HEK293 (cell line): ENCODE measurements at regions not wholly inside any gene's neighbourhood (a gene's known extent, or its start where the extent isn't known, plus 50 kb on each side); places are given as distances from the start of the nearest gene placed in this dataset.

Experiments
- CTCF ChIA-PET: fragments of 350-600 bp; formaldehyde crosslinking; extraction: SDS; loops from one replicate; lab custom pipeline; 2021; ENCODE audit warnings: antibody characterized with exemption; lab: Yijun Ruan, JAX
- POLR2A ChIA-PET: fragments of 300-600 bp; formaldehyde crosslinking; extraction: SDS; loops from one replicate; lab custom pipeline; 2020; ENCODE audit warnings: antibody characterized with exemption, inconsistent platforms; lab: Yijun Ruan, JAX
- H3K27ac ChIP-seq: fragments of 200-500 bp; sonication (Bioruptor generic); 2 replicates; pipeline ENCODE4 v1.5.1; 2014; ENCODE audit warnings: low read depth, low read length, control low read depth, inconsistent platforms; ENCODE audit errors: extremely low read depth
- H3K36me3 ChIP-seq, 2 experiments: fragments of 200-500 bp in 1 of 2; sonication (Bioruptor generic) in 1 of 2; 1 replicate in 1 of 2; 2 replicates in 1 of 2; pipeline ENCODE4 v1.5.1; 2014 to 2017; ENCODE audit warnings: inconsistent platforms in 2 of 2, low read length in 2 of 2; ENCODE audit not compliant: control insufficient read depth in 2 of 2, insufficient read depth in 1 of 2
- H3K4me1 ChIP-seq: fragments of 200-500 bp; sonication (Bioruptor generic); 2 replicates; pipeline ENCODE4 v1.5.1; 2014; ENCODE audit warnings: mild to moderate bottlenecking, low read length, inconsistent platforms; ENCODE audit not compliant: control insufficient read depth, insufficient read depth
- H3K4me3 ChIP-seq: 2 replicates; pipeline ENCODE4 v1.5.1; 2011; ENCODE audit warnings: low read depth, mild to moderate bottlenecking, control low read depth, low read length, moderate library complexity
- H3K9me3 ChIP-seq: fragments of 200-500 bp; sonication (Bioruptor generic); 2 replicates; pipeline ENCODE4 v1.5.1; 2014; ENCODE audit warnings: low read depth, low read length, inconsistent platforms; ENCODE audit not compliant: control insufficient read depth, insufficient read depth
- CTCF ChIP-seq: fragments of 450-650 bp; formaldehyde crosslinking; IDR thresholded peaks from 2 replicates; pipeline ENCODE4 v1.5.1; 2016; ENCODE audit warnings: missing biosample characterization, missing genetic modification characterization
- EGR2 ChIP-seq: fragments of 450-650 bp; formaldehyde crosslinking; IDR thresholded peaks from 2 replicates; pipeline ENCODE4 v1.5.1; 2016; ENCODE audit warnings: low read depth, missing biosample characterization, missing genetic modification characterization
- ELK4 ChIP-seq: IDR thresholded peaks from 2 replicates; pipeline ENCODE4 v1.6.1; 2011; ENCODE audit warnings: mild to moderate bottlenecking, low read depth, low read length, borderline replicate concordance
- GLI4 ChIP-seq: fragments of 450-650 bp; formaldehyde crosslinking; IDR thresholded peaks from 2 replicates; pipeline ENCODE4 v1.5.1; 2016; ENCODE audit warnings: missing biosample characterization, missing genetic modification characterization
- GLIS1 ChIP-seq: fragments of 450-650 bp; formaldehyde crosslinking; IDR thresholded peaks from 2 replicates; pipeline ENCODE4 v1.5.1; 2016; ENCODE audit warnings: missing biosample characterization, missing genetic modification characterization
- HIC1 ChIP-seq: fragments of 450-650 bp; formaldehyde crosslinking; IDR thresholded peaks from 2 replicates; pipeline ENCODE4 v1.5.1; 2016; ENCODE audit warnings: missing biosample characterization, missing genetic modification characterization
- KLF1 ChIP-seq: fragments of 450-650 bp; formaldehyde crosslinking; IDR thresholded peaks from 2 replicates; pipeline ENCODE4 v1.5.1; 2016; ENCODE audit warnings: missing biosample characterization, missing genetic modification characterization
- SETDB1 ChIP-seq: IDR thresholded peaks from one replicate; pipeline ENCODE4 v1.6.1; 2017; ENCODE audit warnings: mild to moderate bottlenecking, low read length, moderate library complexity, mixed read lengths; ENCODE audit not compliant: insufficient read length
- WT1 ChIP-seq: fragments of 450-650 bp; formaldehyde crosslinking; IDR thresholded peaks from 2 replicates; pipeline ENCODE4 v1.5.1; 2016; ENCODE audit warnings: missing biosample characterization, missing genetic modification characterization
- ZNF121 ChIP-seq: fragments of 450-650 bp; formaldehyde crosslinking; IDR thresholded peaks from 2 replicates; pipeline ENCODE4 v1.5.1; 2016; ENCODE audit warnings: missing biosample characterization, missing genetic modification characterization
- ZNF132 ChIP-seq: fragments of 450-650 bp; formaldehyde crosslinking; IDR thresholded peaks from 2 replicates; pipeline ENCODE4 v1.5.1; 2017; ENCODE audit warnings: missing biosample characterization, missing genetic modification characterization, borderline replicate concordance
- ZNF146 ChIP-seq: fragments of 450-650 bp; formaldehyde crosslinking; IDR thresholded peaks from 2 replicates; pipeline ENCODE4 v1.5.1; 2016; ENCODE audit warnings: missing biosample characterization, missing genetic modification characterization
- ZNF19 ChIP-seq: fragments of 450-650 bp; formaldehyde crosslinking; IDR thresholded peaks from 2 replicates; pipeline ENCODE4; 2016; ENCODE audit warnings: missing biosample characterization, missing genetic modification characterization, low read depth
- ZNF221 ChIP-seq: fragments of 450-650 bp; formaldehyde crosslinking; IDR thresholded peaks from 2 replicates; pipeline ENCODE4 v1.5.1; 2017; ENCODE audit warnings: missing biosample characterization, missing genetic modification characterization, borderline replicate concordance
- ZNF26 ChIP-seq: fragments of 450-650 bp; formaldehyde crosslinking; IDR thresholded peaks from 2 replicates; pipeline ENCODE4 v1.5.1; 2016; ENCODE audit warnings: missing biosample characterization, missing genetic modification characterization
- ZNF37A ChIP-seq: fragments of 450-650 bp; IDR thresholded peaks from 2 replicates; pipeline ENCODE4 v1.5.1; 2018; ENCODE audit warnings: missing biosample characterization, missing genetic modification characterization
- ZNF510 ChIP-seq: fragments of 450-650 bp; formaldehyde crosslinking; IDR thresholded peaks from 2 replicates; pipeline ENCODE4 v1.5.1; 2018; ENCODE audit warnings: mild to moderate bottlenecking, missing genetic modification characterization, missing biosample characterization; ENCODE audit not compliant: insufficient replicate concordance
- ZNF514 ChIP-seq: fragments of 450-650 bp; formaldehyde crosslinking; IDR thresholded peaks from 2 replicates; pipeline ENCODE4 v1.5.1; 2016; ENCODE audit warnings: missing biosample characterization, missing genetic modification characterization
- ZNF600 ChIP-seq: fragments of 450-650 bp; formaldehyde crosslinking; IDR thresholded peaks from 2 replicates; pipeline ENCODE4 v1.5.1; 2016; ENCODE audit warnings: missing biosample characterization, missing genetic modification characterization
- ZNF639 ChIP-seq: fragments of 450-650 bp; formaldehyde crosslinking; IDR thresholded peaks from 2 replicates; pipeline ENCODE4 v1.5.1; 2016; ENCODE audit warnings: missing biosample characterization, missing genetic modification characterization
- ZNF785 ChIP-seq: fragments of 450-650 bp; formaldehyde crosslinking; IDR thresholded peaks from 2 replicates; pipeline ENCODE4 v1.5.1; 2016; ENCODE audit warnings: missing biosample characterization, missing genetic modification characterization
- TF ChIP-seq, protein P1 (sequence below): fragments of 450-650 bp; formaldehyde crosslinking; IDR thresholded peaks from 2 replicates; pipeline ENCODE4 v1.5.1; 2016; ENCODE audit warnings: missing biosample characterization, missing genetic modification characterization, borderline replicate concordance

DNA sequence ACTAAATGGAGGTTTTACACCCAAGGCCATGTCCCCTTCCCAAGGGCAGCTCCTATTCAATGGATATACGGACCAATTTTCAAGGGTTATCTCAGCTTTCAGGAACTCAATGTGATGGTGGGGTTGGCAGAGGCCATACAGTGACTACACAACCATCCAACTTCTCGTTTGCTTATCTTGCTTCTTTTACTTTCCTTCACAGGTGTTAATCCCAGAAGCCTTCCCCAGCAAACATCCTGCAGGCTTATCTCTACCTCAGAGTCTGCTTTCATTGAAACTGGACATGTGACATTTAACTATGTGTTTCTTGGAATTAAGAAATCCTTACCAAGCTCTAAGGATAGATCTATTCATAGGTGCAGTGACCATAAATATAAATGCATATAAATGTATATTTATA, 443.8 kb upstream of the CDH20 start (continued):
- TF ChIP-seq, protein P1, sequence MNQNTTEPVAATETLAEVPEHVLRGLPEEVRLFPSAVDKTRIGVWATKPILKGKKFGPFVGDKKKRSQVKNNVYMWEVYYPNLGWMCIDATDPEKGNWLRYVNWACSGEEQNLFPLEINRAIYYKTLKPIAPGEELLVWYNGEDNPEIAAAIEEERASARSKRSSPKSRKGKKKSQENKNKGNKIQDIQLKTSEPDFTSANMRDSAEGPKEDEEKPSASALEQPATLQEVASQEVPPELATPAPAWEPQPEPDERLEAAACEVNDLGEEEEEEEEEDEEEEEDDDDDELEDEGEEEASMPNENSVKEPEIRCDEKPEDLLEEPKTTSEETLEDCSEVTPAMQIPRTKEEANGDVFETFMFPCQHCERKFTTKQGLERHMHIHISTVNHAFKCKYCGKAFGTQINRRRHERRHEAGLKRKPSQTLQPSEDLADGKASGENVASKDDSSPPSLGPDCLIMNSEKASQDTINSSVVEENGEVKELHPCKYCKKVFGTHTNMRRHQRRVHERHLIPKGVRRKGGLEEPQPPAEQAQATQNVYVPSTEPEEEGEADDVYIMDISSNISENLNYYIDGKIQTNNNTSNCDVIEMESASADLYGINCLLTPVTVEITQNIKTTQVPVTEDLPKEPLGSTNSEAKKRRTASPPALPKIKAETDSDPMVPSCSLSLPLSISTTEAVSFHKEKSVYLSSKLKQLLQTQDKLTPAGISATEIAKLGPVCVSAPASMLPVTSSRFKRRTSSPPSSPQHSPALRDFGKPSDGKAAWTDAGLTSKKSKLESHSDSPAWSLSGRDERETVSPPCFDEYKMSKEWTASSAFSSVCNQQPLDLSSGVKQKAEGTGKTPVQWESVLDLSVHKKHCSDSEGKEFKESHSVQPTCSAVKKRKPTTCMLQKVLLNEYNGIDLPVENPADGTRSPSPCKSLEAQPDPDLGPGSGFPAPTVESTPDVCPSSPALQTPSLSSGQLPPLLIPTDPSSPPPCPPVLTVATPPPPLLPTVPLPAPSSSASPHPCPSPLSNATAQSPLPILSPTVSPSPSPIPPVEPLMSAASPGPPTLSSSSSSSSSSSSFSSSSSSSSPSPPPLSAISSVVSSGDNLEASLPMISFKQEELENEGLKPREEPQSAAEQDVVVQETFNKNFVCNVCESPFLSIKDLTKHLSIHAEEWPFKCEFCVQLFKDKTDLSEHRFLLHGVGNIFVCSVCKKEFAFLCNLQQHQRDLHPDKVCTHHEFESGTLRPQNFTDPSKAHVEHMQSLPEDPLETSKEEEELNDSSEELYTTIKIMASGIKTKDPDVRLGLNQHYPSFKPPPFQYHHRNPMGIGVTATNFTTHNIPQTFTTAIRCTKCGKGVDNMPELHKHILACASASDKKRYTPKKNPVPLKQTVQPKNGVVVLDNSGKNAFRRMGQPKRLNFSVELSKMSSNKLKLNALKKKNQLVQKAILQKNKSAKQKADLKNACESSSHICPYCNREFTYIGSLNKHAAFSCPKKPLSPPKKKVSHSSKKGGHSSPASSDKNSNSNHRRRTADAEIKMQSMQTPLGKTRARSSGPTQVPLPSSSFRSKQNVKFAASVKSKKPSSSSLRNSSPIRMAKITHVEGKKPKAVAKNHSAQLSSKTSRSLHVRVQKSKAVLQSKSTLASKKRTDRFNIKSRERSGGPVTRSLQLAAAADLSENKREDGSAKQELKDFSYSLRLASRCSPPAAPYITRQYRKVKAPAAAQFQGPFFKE = no peak
- TF ChIP-seq ZNF146 (tag by site-specific recombination) (no peak), WT1 (tag by site-specific recombination) (no peak), ZNF26 (tag by site-specific recombination) (no peak), ZNF221 (tag by site-specific recombination) (no peak), SETDB1 (no peak), ZNF785 (tag by site-specific recombination) (no peak), ZNF514 (no peak), GLI4 (no peak), ZNF132 (tag by site-specific recombination) (no peak), ZNF19 (no peak)

- CTCF ChIA-PET = interaction anchor here (1.0 kb wide), 1 partner anchor 208 kb away, joined by 3 read pairs; no protein-coding TSS in a partner anchor
- Histone ChIP-seq H3K4me1 (peaks cover 28% of the 10 kb centered on the region), H3K4me3 (no peak overlapping the region), H3K9me3 (no peaks in the 10 kb centered on the region), H3K27ac (no peak overlapping the region), H3K36me3 (no peaks in the 10 kb centered on the region)
- POLR2A ChIA-PET = no interaction called here
- no peak for TF ChIP-seq ZNF146 (tag by site-specific recombination)
- TF ChIP-seq KLF1 = no peak
- no peak for TF ChIP-seq ZNF639 (tag by site-specific recombination)
- TF ChIP-seq GLIS1 (tag by site-specific recombination) = no peak
- no peak for TF ChIP-seq ZNF600 (tag by site-specific recombination)
- no peak for TF ChIP-seq ELK4
- no peak for TF ChIP-seq EGR2 (tag by site-specific recombination)
- no peak for TF ChIP-seq HIC1 (tag by site-specific recombination)
- TF ChIP-seq CTCF = no peak
- no peak for TF ChIP-seq ZNF37A
- TF ChIP-seq ZNF510 (tag by site-specific recombination) = no peak
- TF ChIP-seq ZNF121 (tag by site-specific recombination) = no peak
These were observed 441.3 kb upstream of the CDH20 start for GRCh38 chr18:60891936-60892335.
